Mesothelial cell of epicardium (in vitro differentiated cells): ENCODE measurements at regions not wholly inside any gene's neighbourhood (a gene's known extent, or its start where the extent isn't known, plus 50 kb on each side); places are given as distances from the start of the nearest gene placed in this dataset.

Experiments used
- DNase-seq, 2 experiments: peaks; one replicate each; pipeline ENCODE4 v3.0.0; 2021; ENCODE audit warnings: low spot score in 2 of 2; ENCODE audit not compliant: unreplicated experiment in 2 of 2
- H3K27ac Mint-ChIP-seq: 2 replicates; pipeline ENCODE4 v1.8.0; 2021; ENCODE audit warnings: mixed read lengths
- H3K27me3 Mint-ChIP-seq: 2 replicates; pipeline ENCODE4 v1.8.0; 2021; ENCODE audit warnings: low read depth, mixed read lengths
- H3K36me3 Mint-ChIP-seq: 2 replicates; pipeline ENCODE4 v1.8.0; 2021; ENCODE audit warnings: mixed read lengths
- H3K4me1 Mint-ChIP-seq: 2 replicates; pipeline ENCODE4 v1.8.0; 2021; ENCODE audit warnings: mixed read lengths
- H3K4me3 Mint-ChIP-seq: 2 replicates; pipeline ENCODE4 v1.8.0; 2021; ENCODE audit warnings: mild to moderate bottlenecking, moderate library complexity, mixed read lengths
- H3K9me3 Mint-ChIP-seq: 2 replicates; pipeline ENCODE4 v1.8.0; 2021; ENCODE audit warnings: mixed read lengths
- TF ChIP-seq, protein P1 (sequence below): fragments of 200-600 bp; sonication (generic); IDR thresholded peaks from one replicate; pipeline ENCODE4 v1.5.0; 2021; ENCODE audit warnings: antibody characterized with exemption; ENCODE audit not compliant: unreplicated experiment

- no peak for DNase-seq
- TF ChIP-seq, protein P1, sequence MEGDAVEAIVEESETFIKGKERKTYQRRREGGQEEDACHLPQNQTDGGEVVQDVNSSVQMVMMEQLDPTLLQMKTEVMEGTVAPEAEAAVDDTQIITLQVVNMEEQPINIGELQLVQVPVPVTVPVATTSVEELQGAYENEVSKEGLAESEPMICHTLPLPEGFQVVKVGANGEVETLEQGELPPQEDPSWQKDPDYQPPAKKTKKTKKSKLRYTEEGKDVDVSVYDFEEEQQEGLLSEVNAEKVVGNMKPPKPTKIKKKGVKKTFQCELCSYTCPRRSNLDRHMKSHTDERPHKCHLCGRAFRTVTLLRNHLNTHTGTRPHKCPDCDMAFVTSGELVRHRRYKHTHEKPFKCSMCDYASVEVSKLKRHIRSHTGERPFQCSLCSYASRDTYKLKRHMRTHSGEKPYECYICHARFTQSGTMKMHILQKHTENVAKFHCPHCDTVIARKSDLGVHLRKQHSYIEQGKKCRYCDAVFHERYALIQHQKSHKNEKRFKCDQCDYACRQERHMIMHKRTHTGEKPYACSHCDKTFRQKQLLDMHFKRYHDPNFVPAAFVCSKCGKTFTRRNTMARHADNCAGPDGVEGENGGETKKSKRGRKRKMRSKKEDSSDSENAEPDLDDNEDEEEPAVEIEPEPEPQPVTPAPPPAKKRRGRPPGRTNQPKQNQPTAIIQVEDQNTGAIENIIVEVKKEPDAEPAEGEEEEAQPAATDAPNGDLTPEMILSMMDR, result no peak
- H3K36me3 Mint-ChIP-seq, result peaks cover 1% of the 10 kb centered on the region
- no peak overlapping the region for H3K4me3 Mint-ChIP-seq
- H3K27me3 Mint-ChIP-seq, result no peaks in the 10 kb centered on the region
- H3K9me3 Mint-ChIP-seq, result no peaks in the 10 kb centered on the region
- H3K27ac Mint-ChIP-seq, result no peak overlapping the region
- peaks cover 6% of the 10 kb centered on the region for H3K4me1 Mint-ChIP-seq
Measured at GRCh38 chr16:72475688-72476087, 303.7 kb upstream of the PMFBP1 start.

- H3K36me3 Mint-ChIP-seq, result peaks cover 1% of the 10 kb centered on the region
- TF ChIP-seq, protein P1, result no peak
Measured at GRCh38 chr16:72474501-72475123, 302.7 kb upstream of the PMFBP1 start.

GRCh38 chr16:72473631-72474030 lies 301.7 kb upstream of the PMFBP1 start:
- peaks cover 1% of the 10 kb centered on the region for H3K36me3 Mint-ChIP-seq
- no peaks in the 10 kb centered on the region for H3K9me3 Mint-ChIP-seq
- no peak for DNase-seq
- H3K27ac Mint-ChIP-seq, result no peak overlapping the region
- peaks cover 6% of the 10 kb centered on the region for H3K4me1 Mint-ChIP-seq
- no peaks in the 10 kb centered on the region for H3K27me3 Mint-ChIP-seq
- TF ChIP-seq, protein P1, result no peak
- H3K4me3 Mint-ChIP-seq, result no peak overlapping the region

More at GRCh38 chr16:72474501-72475123, 302.7 kb upstream of the PMFBP1 start:
- H3K27ac Mint-ChIP-seq, result no peak overlapping the region
- no peaks in the 10 kb centered on the region for H3K9me3 Mint-ChIP-seq
- no peak for DNase-seq
- peaks cover 6% of the 10 kb centered on the region for H3K4me1 Mint-ChIP-seq
- H3K4me3 Mint-ChIP-seq, result no peak overlapping the region
- H3K27me3 Mint-ChIP-seq, result no peaks in the 10 kb centered on the region

DNA sequence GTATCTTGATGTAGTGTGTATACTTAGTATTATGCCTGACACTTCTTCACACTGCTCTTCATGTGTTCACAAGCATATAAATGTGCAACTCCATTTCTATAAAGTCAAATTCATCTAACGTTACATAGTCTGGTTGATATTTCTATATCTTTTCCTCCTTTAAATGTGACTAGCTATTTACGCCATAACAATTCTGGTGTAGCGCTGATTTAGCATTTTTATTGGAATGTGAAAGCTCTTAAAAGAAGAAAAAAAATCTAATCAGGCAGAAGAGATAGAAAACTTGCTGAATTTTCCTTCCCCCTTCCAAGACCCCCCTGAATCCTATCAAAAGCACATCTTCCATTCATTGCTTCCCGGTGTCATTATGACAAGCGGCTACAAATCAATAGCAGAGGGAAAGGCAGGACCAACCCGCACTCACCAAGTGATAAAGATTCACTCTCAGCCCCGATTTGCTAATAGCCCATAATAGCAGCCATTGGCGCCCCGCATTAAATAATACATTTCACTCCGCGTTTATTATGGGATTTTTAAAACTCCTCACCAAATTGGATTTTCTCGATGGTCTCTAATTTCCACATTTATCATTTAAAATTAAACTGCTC lies 299.5 kb upstream of the PMFBP1 start:
- peaks cover 6% of the 10 kb centered on the region for H3K4me1 Mint-ChIP-seq
- no peaks in the 10 kb centered on the region for H3K27me3 Mint-ChIP-seq
- H3K9me3 Mint-ChIP-seq, result no peaks in the 10 kb centered on the region
- no peak overlapping the region for H3K27ac Mint-ChIP-seq
- TF ChIP-seq, protein P1, result no peak
- no peaks in the 10 kb centered on the region for H3K36me3 Mint-ChIP-seq
- no peak overlapping the region for H3K4me3 Mint-ChIP-seq
- no peak for DNase-seq

- DNase-seq, result no peak
- H3K27ac Mint-ChIP-seq, result no peak overlapping the region
- TF ChIP-seq, protein P1, result no peak
- no peaks in the 10 kb centered on the region for H3K9me3 Mint-ChIP-seq
- H3K27me3 Mint-ChIP-seq, result no peaks in the 10 kb centered on the region
- H3K36me3 Mint-ChIP-seq, result no peaks in the 10 kb centered on the region
- peaks cover 2% of the 10 kb centered on the region for H3K4me1 Mint-ChIP-seq
- H3K4me3 Mint-ChIP-seq, result no peak overlapping the region
Measured at GRCh38 chr16:72470541-72470940, 298.6 kb upstream of the PMFBP1 start.
